HepG2 (cell line): ENCODE measurements at regions not wholly inside any gene's neighbourhood (a gene's known extent, or its start where the extent isn't known, plus 50 kb on each side); places are given as distances from the start of the nearest gene placed in this dataset.

Experiments used
- ATAC-seq: fragments of 200-7000 bp; cut with Tn5 transposase; 3 replicates; pipeline ENCODE4 v1.9.1; 2020; ENCODE audit warnings: mild to moderate bottlenecking, moderate library complexity
- BruUV-seq: library from RNA; stranded (reverse); fragments of 400-500 nt; replicated peaks from 2 replicates; lab custom pipeline; 2021; lab: Mats Ljungman, UMichigan
- CTCF ChIA-PET: fragments of 300-600 bp; formaldehyde crosslinking; extraction: SDS; loops from one replicate; lab custom pipeline; 2021; ENCODE audit warnings: low total read pairs, inconsistent platforms, low intra/inter-chr PET ratio; lab: Yijun Ruan, JAX
- POLR2A ChIA-PET: fragments of 350-600 bp; sonication (Branson Sonifier 250); formaldehyde crosslinking; loops from one replicate; lab custom pipeline; 2020; ENCODE audit warnings: antibody characterized with exemption, inconsistent platforms; lab: Yijun Ruan, JAX
- DNase-seq: peaks from one replicate; pipeline ENCODE4 v3.0.0-alpha.2; 2015; ENCODE audit warnings: low spot score
- FAIRE-seq: peaks from 3 replicates; lab custom pipeline; 2011; peaks lifted over from hg19 to GRCh38; lab: Jason Lieb, UNC
- H2AFZ ChIP-seq: one replicate; pipeline ENCODE4 v1.6.1; 2011; ENCODE audit warnings: low read length, inconsistent platforms
- H3K27ac ChIP-seq: fragments of 300-600 bp; 3 replicates; pipeline ENCODE4 v1.8.0; 2011; ENCODE audit warnings: mixed run types, mild to moderate bottlenecking, mixed read lengths, low read length, inconsistent platforms; ENCODE audit not compliant: insufficient read depth; ENCODE audit errors: extremely low read length
- H3K27me3 ChIP-seq, 2 experiments: fragments of 200-600 bp in 1 of 2; 2 replicates in 1 of 2; 3 replicates in 1 of 2; pipeline versions ENCODE4 v1.6.0 to v1.8.0; 2011; ENCODE audit warnings: low read length in 2 of 2, mild to moderate bottlenecking in 2 of 2, moderate library complexity in 2 of 2, inconsistent platforms in 1 of 2; ENCODE audit not compliant: insufficient read depth in 2 of 2, control insufficient read depth in 1 of 2
- H3K36me3 ChIP-seq, 2 experiments: fragments of 200-600 bp in 1 of 2; replicated peaks in 1 of 2; 2 replicates in 1 of 2; 3 replicates in 1 of 2; pipeline versions ENCODE4 v1.5.1 to v1.8.0; 2011; ENCODE audit warnings: low read length in 2 of 2, inconsistent platforms in 1 of 2; ENCODE audit not compliant: insufficient read depth in 2 of 2, control insufficient read depth in 1 of 2
- H3K4me1 ChIP-seq: 2 replicates; pipeline ENCODE4 v1.5.1; 2012; ENCODE audit warnings: low read length, inconsistent platforms; ENCODE audit not compliant: insufficient read depth
- H3K4me2 ChIP-seq: 2 replicates; pipeline ENCODE4 v1.6.0; 2011; ENCODE audit warnings: low read depth, low read length, inconsistent platforms
- H3K4me3 ChIP-seq, 3 experiments: fragments of 200-600 bp in 1 of 3; sonication (generic), shearing (Covaris generic) in 1 of 3; replicated peaks in 1 of 3; 2 replicates each; pipeline ENCODE4 v1.5.1; 2011 to 2016; ENCODE audit warnings: low read length in 3 of 3, inconsistent platforms in 2 of 3, low read depth in 2 of 3, mild to moderate bottlenecking in 2 of 3, control low read depth in 1 of 3, mixed read lengths in 1 of 3; ENCODE audit not compliant: insufficient read depth in 1 of 3
- H3K79me2 ChIP-seq: one replicate; pipeline ENCODE4 v1.6.1; 2011; ENCODE audit warnings: low read length, inconsistent platforms; ENCODE audit not compliant: insufficient read depth
- H3K9ac ChIP-seq: 2 replicates; pipeline ENCODE4 v1.6.0; 2011; ENCODE audit warnings: mild to moderate bottlenecking, low read depth, low read length, inconsistent platforms; ENCODE audit not compliant: insufficient read depth
- H3K9me3 ChIP-seq: 2 replicates; pipeline ENCODE4 v1.5.1; 2012; ENCODE audit warnings: mild to moderate bottlenecking, low read length
- H4K20me1 ChIP-seq: 2 replicates; pipeline ENCODE4 v1.6.0; 2011; ENCODE audit warnings: inconsistent platforms, mild to moderate bottlenecking, low read length, moderate library complexity; ENCODE audit not compliant: insufficient read depth
- CEBPB ChIP-seq: IDR thresholded peaks from 2 replicates; pipeline ENCODE4 v1.6.1; 2011; ENCODE audit warnings: low read depth, low read length, improper control_type of control experiment, borderline replicate concordance
- CENPT ChIP-seq: sonication (generic); formaldehyde crosslinking; IDR thresholded peaks from 2 replicates; pipeline ENCODE4 v1.8.0; 2022; ENCODE audit warnings: low read depth, mild to moderate bottlenecking, moderate library complexity, missing genetic modification reagents
- GATA4 ChIP-seq: sonication (generic); IDR thresholded peaks from 2 replicates; pipeline ENCODE4 v1.6.1; 2016; ENCODE audit warnings: antibody characterized with exemption, low read depth, borderline replicate concordance
- GMEB2 ChIP-seq: IDR thresholded peaks from 2 replicates; pipeline ENCODE4 v1.6.1; 2016; ENCODE audit warnings: missing biosample characterization, missing genetic modification reagents, low read depth
- HCFC1 ChIP-seq: fragments of 150-350 bp; IDR thresholded peaks from 2 replicates; pipeline ENCODE4 v1.6.1; 2014; ENCODE audit warnings: low read depth, low read length
- HINFP ChIP-seq: sonication (generic); formaldehyde crosslinking; IDR thresholded peaks from 2 replicates; pipeline ENCODE4 v1.4.0; 2020; ENCODE audit warnings: low read depth, mild to moderate bottlenecking, missing genetic modification reagents
- HNRNPL ChIP-seq: fragments of 200-400 bp; formaldehyde crosslinking; IDR thresholded peaks from 2 replicates; pipeline ENCODE4 v1.6.1; 2017; ENCODE audit warnings: mild to moderate bottlenecking, low read depth, low read length
- HOXA7 ChIP-seq: sonication (generic); formaldehyde crosslinking; IDR thresholded peaks from 2 replicates; pipeline ENCODE4 v1.8.1; 2022; ENCODE audit warnings: mild to moderate bottlenecking, missing genetic modification reagents, moderate library complexity
- KDM5B ChIP-seq: sonication (generic); formaldehyde crosslinking; IDR thresholded peaks from 2 replicates; pipeline ENCODE4 v1.4.0; 2020; ENCODE audit warnings: missing genetic modification reagents, mild to moderate bottlenecking, borderline replicate concordance
- NONO ChIP-seq, 2 experiments: fragments of 450-650 bp in 1 of 2; sonication (generic) in 1 of 2; formaldehyde crosslinking in 1 of 2; IDR thresholded peaks in 1 of 2; conservative IDR thresholded peaks in 1 of 2; 2 replicates each; pipeline versions ENCODE4 v1.6.1 to v1.8.0; 2017 to 2022; ENCODE audit warnings: mild to moderate bottlenecking in 1 of 2, missing genetic modification reagents in 1 of 2, moderate library complexity in 1 of 2
- RARG ChIP-seq: sonication (generic); formaldehyde crosslinking; IDR thresholded peaks from 2 replicates; pipeline ENCODE4 v1.4.0; 2020; ENCODE audit warnings: low read depth, mild to moderate bottlenecking, missing genetic modification reagents
- SALL2 ChIP-seq: sonication (generic); formaldehyde crosslinking; IDR thresholded peaks from 2 replicates; pipeline ENCODE4 v1.8.1; 2023; ENCODE audit warnings: mild to moderate bottlenecking, missing genetic modification reagents, inconsistent platforms
- SMARCC2 ChIP-seq: fragments of 450-650 bp; IDR thresholded peaks from 2 replicates; pipeline ENCODE4 v1.6.1; 2017; ENCODE audit warnings: antibody characterized with exemption, mild to moderate bottlenecking
- TBX3 ChIP-seq: fragments of 450-650 bp; IDR thresholded peaks from 2 replicates; pipeline ENCODE4 v1.6.1; 2017; ENCODE audit warnings: antibody characterized with exemption, mild to moderate bottlenecking, inconsistent platforms, borderline replicate concordance
- ZNF225 ChIP-seq: sonication (generic); formaldehyde crosslinking; IDR thresholded peaks from 2 replicates; pipeline ENCODE4 v1.4.0; 2020; ENCODE audit warnings: mild to moderate bottlenecking, missing genetic modification reagents
- ZNF367 ChIP-seq: sonication (generic); formaldehyde crosslinking; IDR thresholded peaks from 2 replicates; pipeline ENCODE4 v1.4.0; 2020; ENCODE audit warnings: missing genetic modification reagents, borderline replicate concordance
- ZNF446 ChIP-seq: sonication (generic); formaldehyde crosslinking; IDR thresholded peaks from 2 replicates; pipeline ENCODE4 v1.5.0; 2020; ENCODE audit warnings: mild to moderate bottlenecking, missing genetic modification reagents
- ZNF501 ChIP-seq: sonication (generic); formaldehyde crosslinking; IDR thresholded peaks from 2 replicates; pipeline ENCODE4 v1.5.1; 2020; ENCODE audit warnings: mild to moderate bottlenecking, moderate library complexity, missing genetic modification reagents
- ZNF670 ChIP-seq: sonication (generic); formaldehyde crosslinking; IDR thresholded peaks from 2 replicates; pipeline ENCODE4 v1.8.0; 2022; ENCODE audit warnings: mild to moderate bottlenecking, missing genetic modification reagents, borderline replicate concordance
- ZNF83 ChIP-seq: sonication (generic); formaldehyde crosslinking; IDR thresholded peaks from 2 replicates; pipeline ENCODE4 v1.4.0; 2020; ENCODE audit warnings: missing genetic modification reagents, mild to moderate bottlenecking, borderline replicate concordance
- WGBS: methylation state at CpG from one replicate; pipeline ENCODE4 v1.1.6; 2017; ENCODE audit warnings: low lambda C conversion rate; 5-methylcytosine and 5-hydroxymethylcytosine counted together
- in situ Hi-C: cut with HindIII; loops from 2 replicates; pipeline ENCODE4 v1.10.0; 2017; ENCODE audit warnings: low pct_unique_long_range_greater_than_20kb; ENCODE audit not compliant: extremely low pct_ligation_motif_present
- intact Hi-C: fragments of 100-400 bp; cut with micrococcal nuclease; formaldehyde crosslinking; loops from one replicate; pipeline ENCODE4 v1.10.0; 2022; ENCODE audit not compliant: unreplicated experiment

DNA sequence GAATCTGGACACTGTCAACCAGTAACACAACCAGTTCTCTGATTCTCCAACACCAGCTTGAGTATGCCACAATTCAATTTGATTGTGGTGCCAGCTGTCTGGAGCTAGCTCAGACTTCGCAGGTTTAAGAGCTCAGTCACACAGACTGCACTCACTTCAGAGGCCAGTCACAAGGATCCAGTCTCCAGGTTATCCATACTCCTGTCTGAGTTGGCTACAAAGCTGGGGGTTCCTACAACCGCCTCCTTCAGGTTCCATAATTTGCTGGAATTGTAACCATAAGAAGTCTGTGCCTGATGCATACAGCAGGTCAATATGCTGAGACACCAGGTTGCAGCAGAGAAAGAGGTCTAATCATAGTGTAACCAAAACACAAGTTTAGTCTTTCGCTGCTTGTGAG, 70.5 kb upstream of the CPSF6 start (continued):
- TF ChIP-seq ZNF501 (CRISPR knock-in tag) (no peak), RARG (CRISPR knock-in tag) (no peak), HOXA7 (no peak), ZNF225 (CRISPR knock-in tag) (no peak), GATA4 (no peak), TBX3 (no peak), SMARCC2 (no peak), HNRNPL (no peak), CEBPB (no peak), ZNF446 (CRISPR knock-in tag) (no peak), CENPT (CRISPR knock-in tag) (no peak)

DNA sequence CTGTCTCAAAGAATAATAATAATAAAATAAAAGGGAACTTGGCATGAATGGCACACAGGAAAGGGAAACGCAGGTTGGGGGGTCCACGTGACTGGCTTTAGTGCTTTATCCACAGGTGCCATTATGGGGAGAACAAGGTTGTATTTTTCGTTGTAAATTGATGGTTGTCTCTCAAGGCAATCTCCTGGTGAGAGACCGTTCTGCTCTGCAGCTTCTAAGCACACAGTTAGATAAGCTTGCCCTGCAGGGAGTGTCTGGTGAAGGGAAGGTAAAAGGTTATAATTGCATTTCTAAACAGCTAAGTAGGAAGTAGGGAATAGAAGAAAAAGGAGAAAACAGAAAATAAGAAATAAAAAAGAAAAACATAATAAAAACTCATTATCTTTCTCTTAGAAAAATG, 69.1 kb upstream of the CPSF6 start:
- intact Hi-C loops, result no loop called here
- H2AFZ ChIP-seq, result no peak overlapping the region
- FAIRE-seq (no peak), ATAC-seq (no peak), DNase-seq (no peak)
- no peaks in the 10 kb centered on the region for H3K4me1 ChIP-seq
- no peaks in the 10 kb centered on the region for H3K36me3 ChIP-seq
- BruUV-seq, result no TSS peak
- no peaks in the 10 kb centered on the region for H3K9me3 ChIP-seq
- H3K4me3 ChIP-seq, result no peak overlapping the region
- no peak overlapping the region for H3K27ac ChIP-seq
- no peaks in the 10 kb centered on the region for H4K20me1 ChIP-seq
- H3K27me3 ChIP-seq, result peaks cover 0 to 16% of the 10 kb centered on the region in 2 experiments; a peak in 2 of 5 replicates
- ChIA-PET POLR2A (no interaction called here), CTCF (no interaction called here)
- H3K9ac ChIP-seq, result no peak overlapping the region
- TF ChIP-seq ZNF670 (CRISPR knock-in tag), result no peak
- TF ChIP-seq ZNF367 (CRISPR knock-in tag), result no peak
- TF ChIP-seq NONO (IDR thresholded peaks at IDR 0.05), result no peak
- no peak for TF ChIP-seq NONO (CRISPR knock-in tag; conservative IDR thresholded peaks at IDR 0.05)
- no peak for TF ChIP-seq HINFP (CRISPR knock-in tag)
- TF ChIP-seq ZNF83 (CRISPR knock-in tag), result no peak
- TF ChIP-seq SALL2 (CRISPR knock-in tag), result no peak
- TF ChIP-seq KDM5B, result no peak
- TF ChIP-seq GMEB2 (CRISPR knock-in tag), result no peak
- TF ChIP-seq HCFC1, result no peak
- H3K79me2 ChIP-seq, result no peaks in the 10 kb centered on the region
- 52% methylated on average over 3 of the region's 4 CpGs for WGBS
- no peak overlapping the region for H3K4me2 ChIP-seq
- in situ Hi-C loops, result no loop called here
